HG03196 (cell line): ENCODE measurements at regions not wholly inside any gene's neighbourhood (a gene's known extent, or its start where the extent isn't known, plus 50 kb on each side); places are given as distances from the start of the nearest gene placed in this dataset.
"Not testable (repeated sequence)": the region's sequence is repeated elsewhere in the genome, so short reads cannot be mapped to it uniquely, and the experiment has no call there.

ENCODE experiments used
- ATAC-seq: cut with Tn5 transposase; IDR thresholded peaks from one replicate; pipeline ENCODE4 v1.9.1; 2021; ENCODE audit not compliant: unreplicated experiment

- not testable (repeated sequence) for ATAC-seq
These were observed 167.6 kb upstream of the CXXC4 start for GRCh38 chr4:104662269-104662668.

- ATAC-seq, result no peak
These were observed 182.4 kb upstream of the CXXC4 start for GRCh38 chr4:104677116-104677515.

- no peak for ATAC-seq
These were observed 187.6 kb upstream of the CXXC4 start for GRCh38 chr4:104682311-104682710.

- ATAC-seq, result no peak
These were observed 199.0 kb upstream of the CXXC4 start for GRCh38 chr4:104693601-104694201.

- ATAC-seq, result no peak
These were observed 221.9 kb upstream of the CXXC4 start for GRCh38 chr4:104716584-104716983.

- peak; percentile 99 for ATAC-seq
These were observed 225.0 kb upstream of the CXXC4 start for GRCh38 chr4:104719539-104720230.

GRCh38 chr4:104722467-104722866, 227.8 kb upstream of the CXXC4 start:
- no peak for ATAC-seq

- ATAC-seq, result no peak
These were observed 231.3 kb upstream of the CXXC4 start for GRCh38 chr4:104726002-104726401.

- no peak for ATAC-seq
These were observed 232.9 kb upstream of the CXXC4 start for GRCh38 chr4:104727643-104728042.

GRCh38 chr4:104728380-104729122, 233.9 kb upstream of the CXXC4 start:
- ATAC-seq, result peak; percentile 63

GRCh38 chr4:104732766-104733165, 238.1 kb upstream of the CXXC4 start:
- no peak for ATAC-seq

GRCh38 chr4:104735174-104735573, 240.5 kb upstream of the CXXC4 start:
- ATAC-seq, result no peak

GRCh38 chr4:104740161-104740560, 245.5 kb upstream of the CXXC4 start:
- ATAC-seq, result no peak

- ATAC-seq, result peak; percentile 92
These were observed 248.5 kb upstream of the CXXC4 start for GRCh38 chr4:104743215-104743653.

GRCh38 chr4:104747635-104748034, 252.9 kb upstream of the CXXC4 start:
- no peak for ATAC-seq

GRCh38 chr4:104749062-104749461, 254.4 kb upstream of the CXXC4 start:
- ATAC-seq, result peak; percentile 31

- no peak for ATAC-seq
These were observed 255.3 kb upstream of the CXXC4 start for GRCh38 chr4:104750008-104750407.

- no peak for ATAC-seq
These were observed 256.8 kb upstream of the CXXC4 start for GRCh38 chr4:104751468-104751867.

GRCh38 chr4:104752337-104752736, 257.6 kb upstream of the CXXC4 start:
- ATAC-seq, result peak; percentile 80

- no peak for ATAC-seq
These were observed 262.1 kb upstream of the CXXC4 start for GRCh38 chr4:104756837-104757236.

- ATAC-seq, result no peak
These were observed 263.9 kb upstream of the CXXC4 start for GRCh38 chr4:104758574-104758973.
